ENCODE measurements at regions not wholly inside any gene's neighbourhood (a gene's known extent, or its start where the extent isn't known, plus 50 kb on each side); places are given as distances from the start of the nearest gene placed in this dataset.

DNA sequence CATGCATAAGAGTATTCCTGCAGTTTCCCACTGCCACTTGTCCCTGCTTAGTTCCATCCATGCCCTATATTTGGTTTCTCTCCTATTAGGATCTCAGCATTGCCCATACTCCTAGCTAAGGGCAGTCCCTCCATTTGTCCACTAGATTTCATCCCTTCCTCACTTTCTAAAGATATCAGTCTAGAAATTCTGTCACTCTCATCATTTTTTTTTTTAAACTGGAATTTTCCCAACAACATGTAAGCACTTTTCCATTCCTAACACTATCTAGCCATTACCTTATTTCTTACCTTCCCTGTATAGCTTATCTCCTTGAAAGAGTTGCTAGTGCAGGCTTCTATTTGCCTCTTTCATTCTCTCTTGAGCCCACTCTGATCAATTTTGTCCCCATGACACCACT lies 312.2 kb downstream of the BTBD3 start:
- no peaks in the 10 kb centered on the region for H3K27me3 ChIP-seq (ENCODE audit: control insufficient read depth, insufficient read depth, low read length)
- no peaks in the 10 kb centered on the region for H3K36me3 ChIP-seq (ENCODE audit: control insufficient read depth, insufficient read depth, low read length)
- no peak overlapping the region for H3K4me2 ChIP-seq (ENCODE audit: extremely low read depth, insufficient read depth, low read length)
- TF ChIP-seq EZH2 (IDR thresholded peaks at IDR 0.05; ENCODE audit: low read length, missing control alignments) = no peak
- TF ChIP-seq, protein P1, sequence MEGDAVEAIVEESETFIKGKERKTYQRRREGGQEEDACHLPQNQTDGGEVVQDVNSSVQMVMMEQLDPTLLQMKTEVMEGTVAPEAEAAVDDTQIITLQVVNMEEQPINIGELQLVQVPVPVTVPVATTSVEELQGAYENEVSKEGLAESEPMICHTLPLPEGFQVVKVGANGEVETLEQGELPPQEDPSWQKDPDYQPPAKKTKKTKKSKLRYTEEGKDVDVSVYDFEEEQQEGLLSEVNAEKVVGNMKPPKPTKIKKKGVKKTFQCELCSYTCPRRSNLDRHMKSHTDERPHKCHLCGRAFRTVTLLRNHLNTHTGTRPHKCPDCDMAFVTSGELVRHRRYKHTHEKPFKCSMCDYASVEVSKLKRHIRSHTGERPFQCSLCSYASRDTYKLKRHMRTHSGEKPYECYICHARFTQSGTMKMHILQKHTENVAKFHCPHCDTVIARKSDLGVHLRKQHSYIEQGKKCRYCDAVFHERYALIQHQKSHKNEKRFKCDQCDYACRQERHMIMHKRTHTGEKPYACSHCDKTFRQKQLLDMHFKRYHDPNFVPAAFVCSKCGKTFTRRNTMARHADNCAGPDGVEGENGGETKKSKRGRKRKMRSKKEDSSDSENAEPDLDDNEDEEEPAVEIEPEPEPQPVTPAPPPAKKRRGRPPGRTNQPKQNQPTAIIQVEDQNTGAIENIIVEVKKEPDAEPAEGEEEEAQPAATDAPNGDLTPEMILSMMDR (conservative IDR thresholded peaks at IDR 0.05 in 1 of 2, IDR thresholded peaks at IDR 0.05 in 1 of 2; ENCODE audit: low read depth in 1 of 2, low read length in 2 of 2) = no peak
- H3K9me3 ChIP-seq (ENCODE audit: control insufficient read depth, insufficient read depth, low read depth, low read length) = no peaks in the 10 kb centered on the region
- H3K4me1 ChIP-seq (ENCODE audit: control insufficient read depth, extremely low read depth, insufficient read depth, low read length) = no peaks in the 10 kb centered on the region
- no peak overlapping the region for H3K27ac ChIP-seq (ENCODE audit: insufficient read depth, low read length)
- H3K4me3 ChIP-seq (replicated peaks in 1 of 4; ENCODE audit: control extremely low read depth in 1 of 4, insufficient read depth in 1 of 4, low read depth in 3 of 4, low read length in 4 of 4) = no peak overlapping the region
- H3K9ac ChIP-seq (ENCODE audit: insufficient read depth, low read length) = no peak overlapping the region
- no peaks in the 10 kb centered on the region for H4K20me1 ChIP-seq (ENCODE audit: control insufficient read depth, extremely low read depth, insufficient read depth, low read length)
- DNase-seq (ENCODE audit: low read depth in 2 of 2) = no peak
- no peak overlapping the region for H2AFZ ChIP-seq (ENCODE audit: low read length)
- H3K79me2 ChIP-seq (ENCODE audit: control insufficient read depth, insufficient read depth, low read length) = no peaks in the 10 kb centered on the region

DNA sequence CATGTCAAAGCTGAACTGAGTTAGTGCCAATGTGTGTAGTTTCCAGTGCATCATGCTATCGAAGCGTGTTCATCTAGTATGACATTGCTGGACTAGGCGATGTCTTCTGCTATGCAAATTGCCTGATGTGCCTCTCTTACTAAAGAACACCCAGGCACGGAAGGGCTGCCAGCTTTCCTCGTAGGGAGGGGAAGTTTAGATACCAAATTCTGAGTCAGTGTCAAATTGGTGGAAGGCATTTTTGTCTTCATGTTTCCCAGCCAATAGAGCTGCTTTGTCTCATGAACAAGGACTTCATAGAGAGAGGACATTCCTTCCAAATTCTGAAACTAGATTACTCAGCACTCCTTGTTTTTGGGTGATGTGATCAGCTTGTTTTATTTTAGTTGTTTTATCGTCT lies 320.1 kb downstream of the BTBD3 start:
- H3K79me2 ChIP-seq (ENCODE audit: control insufficient read depth, insufficient read depth, low read length) = no peaks in the 10 kb centered on the region
- no peaks in the 10 kb centered on the region for H3K9me3 ChIP-seq (ENCODE audit: control insufficient read depth, insufficient read depth, low read depth, low read length)
- no peaks in the 10 kb centered on the region for H3K4me1 ChIP-seq (ENCODE audit: control insufficient read depth, extremely low read depth, insufficient read depth, low read length)
- no peaks in the 10 kb centered on the region for H4K20me1 ChIP-seq (ENCODE audit: control insufficient read depth, extremely low read depth, insufficient read depth, low read length)
- H3K27me3 ChIP-seq (ENCODE audit: control insufficient read depth, insufficient read depth, low read length) = no peaks in the 10 kb centered on the region
- H3K4me2 ChIP-seq (ENCODE audit: extremely low read depth, insufficient read depth, low read length) = no peak overlapping the region
- H3K36me3 ChIP-seq (ENCODE audit: control insufficient read depth, insufficient read depth, low read length) = no peaks in the 10 kb centered on the region
- no peak for DNase-seq (ENCODE audit: low read depth in 2 of 2)
- no peak overlapping the region for H3K9ac ChIP-seq (ENCODE audit: insufficient read depth, low read length)
- H2AFZ ChIP-seq (ENCODE audit: low read length) = no peak overlapping the region
- H3K4me3 ChIP-seq (replicated peaks in 1 of 4; ENCODE audit: control extremely low read depth in 1 of 4, insufficient read depth in 1 of 4, low read depth in 3 of 4, low read length in 4 of 4) = no peak overlapping the region
- TF ChIP-seq EZH2 (IDR thresholded peaks at IDR 0.05; ENCODE audit: low read length, missing control alignments) = no peak
- TF ChIP-seq, protein P1 (conservative IDR thresholded peaks at IDR 0.05 in 1 of 2, IDR thresholded peaks at IDR 0.05 in 1 of 2; ENCODE audit: low read depth in 1 of 2, low read length in 2 of 2) = no peak
- H3K27ac ChIP-seq (ENCODE audit: insufficient read depth, low read length) = no peak overlapping the region

DNA sequence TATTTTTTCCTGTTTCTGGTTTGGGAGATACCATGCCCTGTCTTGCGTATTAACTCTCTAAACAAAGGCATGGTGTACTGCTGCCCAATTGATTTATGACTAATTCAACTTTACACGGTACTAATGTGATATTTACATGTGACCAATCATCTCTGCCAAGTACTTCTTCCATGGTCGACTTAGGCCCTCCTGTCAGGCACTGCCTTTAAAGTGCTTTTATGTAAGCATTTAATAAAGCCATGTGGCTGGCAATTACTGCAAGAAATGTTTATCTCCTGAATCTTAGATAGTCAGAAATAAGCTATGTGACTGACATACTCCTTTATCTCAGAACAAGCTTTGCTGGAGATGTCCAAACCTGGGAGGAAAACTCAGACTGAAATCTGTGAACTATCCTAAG lies 323.4 kb downstream of the BTBD3 start:
- no peak overlapping the region for H3K9ac ChIP-seq (ENCODE audit: insufficient read depth, low read length)
- H3K4me2 ChIP-seq (ENCODE audit: extremely low read depth, insufficient read depth, low read length) = no peak overlapping the region
- no peak overlapping the region for H3K27ac ChIP-seq (ENCODE audit: insufficient read depth, low read length)
- H3K4me1 ChIP-seq (ENCODE audit: control insufficient read depth, extremely low read depth, insufficient read depth, low read length) = no peaks in the 10 kb centered on the region
- H3K4me3 ChIP-seq (replicated peaks in 1 of 4; ENCODE audit: control extremely low read depth in 1 of 4, insufficient read depth in 1 of 4, low read depth in 3 of 4, low read length in 4 of 4) = no peak overlapping the region
- no peaks in the 10 kb centered on the region for H3K36me3 ChIP-seq (ENCODE audit: control insufficient read depth, insufficient read depth, low read length)
- DNase-seq (ENCODE audit: low read depth in 2 of 2) = no peak
- no peaks in the 10 kb centered on the region for H3K27me3 ChIP-seq (ENCODE audit: control insufficient read depth, insufficient read depth, low read length)
- no peaks in the 10 kb centered on the region for H3K9me3 ChIP-seq (ENCODE audit: control insufficient read depth, insufficient read depth, low read depth, low read length)
- H2AFZ ChIP-seq (ENCODE audit: low read length) = no peak overlapping the region
- H3K79me2 ChIP-seq (ENCODE audit: control insufficient read depth, insufficient read depth, low read length) = no peaks in the 10 kb centered on the region
- no peaks in the 10 kb centered on the region for H4K20me1 ChIP-seq (ENCODE audit: control insufficient read depth, extremely low read depth, insufficient read depth, low read length)
- TF ChIP-seq EZH2 (IDR thresholded peaks at IDR 0.05; ENCODE audit: low read length, missing control alignments) = no peak
- TF ChIP-seq, protein P1 (conservative IDR thresholded peaks at IDR 0.05 in 1 of 2, IDR thresholded peaks at IDR 0.05 in 1 of 2; ENCODE audit: low read depth in 1 of 2, low read length in 2 of 2) = no peak
